Nephron progenitor cell (in vitro differentiated cells): ENCODE measurements at regions not wholly inside any gene's neighbourhood (a gene's known extent, or its start where the extent isn't known, plus 50 kb on each side); places are given as distances from the start of the nearest gene placed in this dataset.

Experiments used
- DNase-seq: peaks from one replicate; pipeline ENCODE4 v3.0.0; 2021
- H3K27ac Mint-ChIP-seq: 2 replicates; pipeline ENCODE4 v1.8.0; 2021; ENCODE audit warnings: mild to moderate bottlenecking, moderate library complexity, mixed read lengths
- H3K27me3 Mint-ChIP-seq: 2 replicates; pipeline ENCODE4 v1.8.0; 2021; ENCODE audit warnings: mild to moderate bottlenecking, low read depth, mixed read lengths; ENCODE audit not compliant: poor library complexity
- H3K36me3 Mint-ChIP-seq: 2 replicates; pipeline ENCODE4 v1.8.0; 2021; ENCODE audit warnings: low read depth, mixed read lengths
- H3K4me1 Mint-ChIP-seq: 2 replicates; pipeline ENCODE4 v1.8.0; 2021; ENCODE audit warnings: mixed read lengths
- H3K4me3 Mint-ChIP-seq: 2 replicates; pipeline ENCODE4 v1.8.0; 2021; ENCODE audit warnings: mild to moderate bottlenecking, moderate library complexity, mixed read lengths
- H3K9me3 Mint-ChIP-seq: 2 replicates; pipeline ENCODE4 v1.8.0; 2021; ENCODE audit warnings: mild to moderate bottlenecking, moderate library complexity, mixed read lengths
- TF ChIP-seq, protein P1 (sequence below): fragments of 200-600 bp; sonication (generic); IDR thresholded peaks from 2 replicates; pipeline ENCODE4 v1.5.0; 2021; ENCODE audit warnings: antibody characterized with exemption

DNA sequence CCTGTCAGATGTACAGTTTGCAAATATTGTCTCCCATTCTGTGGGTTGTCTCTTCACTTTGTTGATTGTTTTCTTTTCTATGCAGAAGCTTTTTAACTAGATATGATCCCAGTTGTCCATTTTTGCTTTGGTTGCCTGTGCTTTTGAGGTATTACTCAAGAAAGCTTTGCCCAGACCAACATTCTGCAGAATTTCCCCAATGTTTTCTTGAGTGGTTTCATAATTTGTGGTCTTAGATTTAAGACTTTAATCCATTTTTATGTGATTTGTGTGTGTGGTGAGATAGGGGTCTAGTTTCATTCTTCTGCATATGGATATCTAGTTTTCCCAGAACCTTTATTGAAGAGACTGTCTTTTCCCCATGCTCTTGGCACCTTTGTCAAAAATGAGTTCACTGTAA lies 116.9 kb downstream of the DUSP10 start:
- peaks cover 21% of the 10 kb centered on the region for H3K9me3 Mint-ChIP-seq
- no peaks in the 10 kb centered on the region for H3K27me3 Mint-ChIP-seq
- no peak overlapping the region for H3K27ac Mint-ChIP-seq
- no peak for DNase-seq
- H3K4me1 Mint-ChIP-seq: no peaks in the 10 kb centered on the region
- TF ChIP-seq, protein P1, sequence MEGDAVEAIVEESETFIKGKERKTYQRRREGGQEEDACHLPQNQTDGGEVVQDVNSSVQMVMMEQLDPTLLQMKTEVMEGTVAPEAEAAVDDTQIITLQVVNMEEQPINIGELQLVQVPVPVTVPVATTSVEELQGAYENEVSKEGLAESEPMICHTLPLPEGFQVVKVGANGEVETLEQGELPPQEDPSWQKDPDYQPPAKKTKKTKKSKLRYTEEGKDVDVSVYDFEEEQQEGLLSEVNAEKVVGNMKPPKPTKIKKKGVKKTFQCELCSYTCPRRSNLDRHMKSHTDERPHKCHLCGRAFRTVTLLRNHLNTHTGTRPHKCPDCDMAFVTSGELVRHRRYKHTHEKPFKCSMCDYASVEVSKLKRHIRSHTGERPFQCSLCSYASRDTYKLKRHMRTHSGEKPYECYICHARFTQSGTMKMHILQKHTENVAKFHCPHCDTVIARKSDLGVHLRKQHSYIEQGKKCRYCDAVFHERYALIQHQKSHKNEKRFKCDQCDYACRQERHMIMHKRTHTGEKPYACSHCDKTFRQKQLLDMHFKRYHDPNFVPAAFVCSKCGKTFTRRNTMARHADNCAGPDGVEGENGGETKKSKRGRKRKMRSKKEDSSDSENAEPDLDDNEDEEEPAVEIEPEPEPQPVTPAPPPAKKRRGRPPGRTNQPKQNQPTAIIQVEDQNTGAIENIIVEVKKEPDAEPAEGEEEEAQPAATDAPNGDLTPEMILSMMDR: no peak
- no peaks in the 10 kb centered on the region for H3K36me3 Mint-ChIP-seq
- no peak overlapping the region for H3K4me3 Mint-ChIP-seq

DNA sequence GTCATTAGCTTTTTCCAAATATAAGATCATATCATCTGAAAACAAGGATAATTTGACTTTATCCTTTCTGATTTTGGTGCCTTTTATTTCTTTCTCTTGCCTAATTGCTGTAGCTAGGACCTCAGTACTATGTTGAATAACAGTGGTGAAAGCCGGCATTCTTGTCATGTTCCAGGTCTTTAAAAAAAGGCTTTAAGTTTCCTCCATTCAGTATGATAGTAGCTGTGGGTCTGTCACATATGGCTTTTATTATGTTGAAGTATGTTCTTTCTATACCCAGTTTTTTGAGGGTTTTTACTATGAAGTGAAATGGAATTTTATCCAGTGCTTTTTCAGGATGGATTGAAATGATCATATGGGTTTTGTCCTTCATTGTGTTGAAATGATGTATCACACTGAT lies 115.8 kb downstream of the DUSP10 start:
- no peaks in the 10 kb centered on the region for H3K4me1 Mint-ChIP-seq
- H3K27ac Mint-ChIP-seq: no peak overlapping the region
- H3K9me3 Mint-ChIP-seq: peaks cover 21% of the 10 kb centered on the region
- no peak for DNase-seq
- H3K36me3 Mint-ChIP-seq: no peaks in the 10 kb centered on the region
- no peak overlapping the region for H3K4me3 Mint-ChIP-seq
- TF ChIP-seq, protein P1: no peak
- no peaks in the 10 kb centered on the region for H3K27me3 Mint-ChIP-seq

DNA sequence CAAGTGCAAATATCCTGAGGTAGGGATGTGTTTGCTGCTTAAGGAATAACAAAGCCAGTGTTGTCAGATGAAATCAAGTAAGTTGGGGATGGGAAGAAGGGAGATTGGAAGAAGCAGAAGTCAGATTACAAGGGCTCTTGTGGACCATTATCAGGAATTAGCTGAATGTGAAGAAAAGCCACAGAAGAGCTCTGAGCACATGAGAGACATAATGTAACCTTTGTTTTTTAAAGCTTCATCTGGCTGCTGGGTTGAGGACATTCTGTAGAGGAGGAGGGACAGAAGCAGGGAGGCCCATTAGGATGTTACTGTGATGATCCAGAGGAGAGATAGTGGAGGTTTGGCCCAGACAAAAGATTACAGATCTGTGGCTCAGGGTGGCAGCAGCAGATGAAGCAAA lies 111.7 kb downstream of the DUSP10 start:
- DNase-seq: no peak
- H3K27me3 Mint-ChIP-seq: no peaks in the 10 kb centered on the region
- H3K36me3 Mint-ChIP-seq: no peaks in the 10 kb centered on the region
- TF ChIP-seq, protein P1: no peak
- no peak overlapping the region for H3K27ac Mint-ChIP-seq
- H3K4me1 Mint-ChIP-seq: peaks cover 7% of the 10 kb centered on the region
- no peak overlapping the region for H3K4me3 Mint-ChIP-seq
- H3K9me3 Mint-ChIP-seq: peaks cover 18% of the 10 kb centered on the region

DNA sequence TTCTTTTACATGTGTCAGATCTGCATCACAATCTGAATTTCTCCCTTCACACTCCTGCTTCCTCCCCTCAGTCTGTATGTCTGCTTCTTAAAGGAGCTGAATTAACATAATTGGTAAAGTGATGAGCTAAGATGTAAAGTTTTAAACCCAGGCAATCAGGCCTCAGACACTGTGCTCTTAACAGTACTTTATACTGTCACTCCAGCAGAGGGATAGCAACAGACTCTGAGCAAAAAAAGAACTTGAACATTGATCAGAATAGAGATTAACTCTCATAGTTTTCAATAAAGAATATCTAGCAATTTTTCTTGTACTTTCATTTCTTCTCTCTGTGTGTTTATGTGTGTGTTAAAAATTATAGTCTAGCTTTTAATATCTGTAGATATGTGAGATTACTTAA lies 110.3 kb downstream of the DUSP10 start:
- DNase-seq: no peak
- H3K4me3 Mint-ChIP-seq: no peak overlapping the region

DNA sequence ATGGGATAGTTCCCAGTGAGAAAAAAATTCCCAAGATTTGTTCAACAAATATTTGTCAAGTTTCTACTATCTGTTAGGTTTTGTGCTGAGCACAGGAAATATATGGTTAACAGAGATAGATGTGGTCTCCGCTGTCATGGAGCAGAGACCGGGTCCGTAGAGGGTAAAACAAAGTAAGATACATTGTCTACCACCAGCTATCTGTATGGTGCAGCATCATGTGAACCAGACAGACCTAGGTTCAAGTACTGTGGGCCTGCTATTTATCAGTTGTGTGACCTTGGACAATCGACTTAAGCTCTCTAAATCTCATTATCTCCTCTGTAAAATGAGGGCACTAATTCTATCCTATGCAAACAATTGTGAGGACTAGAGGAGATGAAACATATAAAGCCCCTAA lies 109.8 kb downstream of the DUSP10 start:
- no peaks in the 10 kb centered on the region for H3K27me3 Mint-ChIP-seq
- H3K4me3 Mint-ChIP-seq: no peak overlapping the region
- TF ChIP-seq, protein P1: no peak
- H3K36me3 Mint-ChIP-seq: no peaks in the 10 kb centered on the region
- no peak overlapping the region for H3K27ac Mint-ChIP-seq
- no peaks in the 10 kb centered on the region for H3K9me3 Mint-ChIP-seq
- DNase-seq: no peak
- H3K4me1 Mint-ChIP-seq: peaks cover 7% of the 10 kb centered on the region

More for the DNA sequence above, 110.3 kb downstream of the DUSP10 start:
- H3K4me1 Mint-ChIP-seq: peaks cover 7% of the 10 kb centered on the region
- peaks cover 4% of the 10 kb centered on the region for H3K9me3 Mint-ChIP-seq
- TF ChIP-seq, protein P1: no peak
- H3K27ac Mint-ChIP-seq: no peak overlapping the region
- H3K36me3 Mint-ChIP-seq: no peaks in the 10 kb centered on the region
- H3K27me3 Mint-ChIP-seq: no peaks in the 10 kb centered on the region

DNA sequence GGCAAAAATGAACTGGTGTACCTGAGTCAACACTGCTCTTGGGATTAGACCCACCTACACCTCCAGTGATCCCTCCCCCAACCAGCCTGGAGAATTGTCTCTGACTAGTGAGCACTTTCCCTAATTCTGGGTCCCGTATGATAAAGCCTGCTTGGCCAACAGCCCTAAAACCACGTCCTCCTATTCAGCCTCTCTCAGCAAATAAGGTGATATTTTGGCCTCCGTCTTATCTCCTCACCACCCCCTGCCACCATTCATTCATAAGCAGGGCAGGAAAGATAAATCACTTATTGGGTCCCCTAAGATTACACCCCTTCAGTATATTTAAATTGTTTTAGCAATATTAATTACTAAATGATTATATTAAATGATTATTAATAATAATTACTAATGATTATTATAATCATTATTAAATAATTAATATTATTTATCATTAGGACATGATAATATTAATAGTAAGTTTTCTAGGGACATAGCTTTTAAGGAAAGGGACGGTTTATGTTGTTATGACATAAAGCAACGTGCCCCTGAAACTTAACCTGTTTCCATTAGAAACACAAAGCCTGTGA lies 108.0 kb downstream of the DUSP10 start:
- TF ChIP-seq, protein P1: no peak
- Mint-ChIP-seq H3K36me3 (no peaks in the 10 kb centered on the region), H3K4me1 (peaks cover 7% of the 10 kb centered on the region), H3K27me3 (no peaks in the 10 kb centered on the region), H3K27ac (no peak overlapping the region), H3K9me3 (no peaks in the 10 kb centered on the region), H3K4me3 (no peak overlapping the region)
- DNase-seq: no peak
